SK-N-SH (cell line): ENCODE measurements at regions not wholly inside any gene's neighbourhood (a gene's known extent, or its start where the extent isn't known, plus 50 kb on each side); places are given as distances from the start of the nearest gene placed in this dataset.

Experiments
- CTCF ChIP-seq: fragments of 200-600 bp; sonication (generic); IDR thresholded peaks from 2 replicates; pipeline ENCODE4 v1.6.1; 2017; ENCODE audit warnings: antibody characterized with exemption, mild to moderate bottlenecking, moderate library complexity
- EZH2phosphoT487 ChIP-seq: fragments of 200-600 bp; sonication (generic); IDR thresholded peaks from 2 replicates; pipeline ENCODE4 v1.6.1; 2017; ENCODE audit warnings: low read depth, mixed run types, mild to moderate bottlenecking, antibody characterized with exemption, moderate library complexity, borderline replicate concordance
- JUND ChIP-seq: IDR thresholded peaks from 2 replicates; pipeline ENCODE4 v1.4.0; 2012

GRCh38 chr14:71654810-71655209 is 277.4 kb upstream of the RGS6 start:
- TF ChIP-seq CTCF (no peak), JUND (no peak), EZH2phosphoT487 (no peak)
